ENCODE measurements at regions not wholly inside any gene's neighbourhood (a gene's known extent, or its start where the extent isn't known, plus 50 kb on each side); places are given as distances from the start of the nearest gene placed in this dataset.

- H3K36me3 Mint-ChIP-seq, result no peaks in the 10 kb centered on the region
- POLR2A ChIA-PET, result no interaction called here
- no peak overlapping the region for H3K27ac Mint-ChIP-seq
- H3K4me3 Mint-ChIP-seq, result no peak overlapping the region
- peaks cover 0 to 2% (median 0%) of the 10 kb centered on the region in 4 donors for H3K4me1 Mint-ChIP-seq
- ATAC-seq, result no peak
- DNase-seq, result no peak
- peaks cover 0 to 4% (median 0%) of the 10 kb centered on the region in 9 donors for H3K9me3 Mint-ChIP-seq
- peaks cover 0 to 9% (median 1%) of the 10 kb centered on the region in 5 donors for H3K27me3 Mint-ChIP-seq
Measured at GRCh38 chr13:106883976-106884375, 316.0 kb upstream of the ARGLU1 start.

GRCh38 chr13:106882246-106882645 is 314.3 kb upstream of the ARGLU1 start:
- Mint-ChIP-seq H3K27ac (no peak overlapping the region), H3K4me3 (no peak overlapping the region), H3K9me3 (peaks cover 0 to 5% (median 0%) of the 10 kb centered on the region in 9 donors), H3K36me3 (no peaks in the 10 kb centered on the region), H3K27me3 (peaks cover 0 to 9% (median 1%) of the 10 kb centered on the region in 5 donors), H3K4me1 (peaks cover 0 to 2% (median 0%) of the 10 kb centered on the region in 4 donors)
- POLR2A ChIA-PET, result no interaction called here
- no peak for ATAC-seq
- no peak for DNase-seq

- POLR2A ChIA-PET, result no interaction called here
- Mint-ChIP-seq H3K9me3 (peaks cover 0 to 5% (median 0%) of the 10 kb centered on the region in 9 donors), H3K27me3 (peaks cover 0 to 9% (median 3%) of the 10 kb centered on the region in 5 donors), H3K4me1 (no peaks in the 10 kb centered on the region), H3K27ac (no peak overlapping the region), H3K36me3 (no peaks in the 10 kb centered on the region), H3K4me3 (no peak overlapping the region)
- ATAC-seq (no peak), DNase-seq (no peak)
Measured at GRCh38 chr13:106879806-106880205, 311.9 kb upstream of the ARGLU1 start.

DNA sequence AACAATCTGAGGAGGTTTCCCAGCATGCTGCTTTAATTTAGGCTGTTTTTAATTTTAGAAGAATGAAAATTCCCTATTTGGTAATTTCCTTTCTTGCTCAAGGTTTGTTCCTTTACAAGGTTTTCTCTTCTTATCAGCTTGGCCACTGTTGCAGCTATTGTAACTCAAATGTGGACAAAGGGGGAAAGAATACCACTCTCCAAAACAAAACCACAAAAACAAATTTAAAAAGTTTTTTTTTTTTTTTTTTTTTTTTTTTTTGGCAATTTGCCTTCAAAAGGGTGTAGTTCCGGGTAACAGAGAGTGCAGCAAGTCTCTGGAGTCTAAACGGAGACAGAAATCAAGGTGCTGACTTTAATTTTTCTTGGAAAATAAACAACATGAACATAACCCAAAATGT is 306.4 kb upstream of the ARGLU1 start:
- peaks cover 0 to 12% (median 0%) of the 10 kb centered on the region in 9 donors for H3K9me3 Mint-ChIP-seq
- H3K27ac Mint-ChIP-seq, result no peak overlapping the region
- ATAC-seq, result no peak
- POLR2A ChIA-PET, result interaction anchor here (0.7 kb wide), 1 partner anchor 12 kb away, joined by 6 read pairs; no protein-coding TSS in a partner anchor
- H3K4me1 Mint-ChIP-seq, result no peaks in the 10 kb centered on the region
- DNase-seq, result no peak
- peaks cover 3 to 11% (median 9%) of the 10 kb centered on the region in 5 donors for H3K27me3 Mint-ChIP-seq
- H3K36me3 Mint-ChIP-seq, result no peaks in the 10 kb centered on the region
- no peak overlapping the region for H3K4me3 Mint-ChIP-seq

DNA sequence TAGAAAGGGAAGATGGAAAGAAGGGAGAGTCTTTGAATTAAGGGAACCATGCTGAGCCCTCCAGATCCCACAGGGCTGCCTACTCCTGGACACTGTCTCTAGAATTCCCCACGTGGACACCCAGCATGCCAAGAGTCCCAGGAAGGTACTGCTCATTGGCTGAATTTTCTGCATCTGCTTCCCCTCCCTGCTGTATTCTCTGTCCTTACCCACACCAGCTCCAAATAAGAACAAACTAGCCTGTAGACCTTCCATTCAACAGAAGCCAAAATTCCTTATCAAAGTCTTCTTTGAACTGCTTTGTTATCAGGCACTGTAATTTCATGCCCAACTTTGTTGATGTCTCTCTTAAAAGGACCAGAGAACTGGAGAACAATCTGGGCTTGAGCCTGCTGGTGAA is 305.9 kb upstream of the ARGLU1 start:
- peaks cover 3 to 11% (median 9%) of the 10 kb centered on the region in 5 donors for H3K27me3 Mint-ChIP-seq
- ATAC-seq (no peak), DNase-seq (no peak)
- no peaks in the 10 kb centered on the region for H3K4me1 Mint-ChIP-seq
- peaks cover 0 to 12% (median 0%) of the 10 kb centered on the region in 9 donors for H3K9me3 Mint-ChIP-seq
- H3K27ac Mint-ChIP-seq, result no peak overlapping the region
- no peaks in the 10 kb centered on the region for H3K36me3 Mint-ChIP-seq
- POLR2A ChIA-PET, result interaction anchor here (0.7 kb wide), 1 partner anchor 13 kb away, joined by 6 read pairs; no protein-coding TSS in a partner anchor
- H3K4me3 Mint-ChIP-seq, result no peak overlapping the region

- Mint-ChIP-seq H3K9me3 (peaks cover 0 to 4% (median 0%) of the 10 kb centered on the region in 9 donors), H3K27ac (no peak overlapping the region), H3K4me3 (no peak overlapping the region), H3K4me1 (peaks cover 0 to 8% (median 3%) of the 10 kb centered on the region in 4 donors), H3K36me3 (no peaks in the 10 kb centered on the region), H3K27me3 (peaks cover 3 to 17% (median 12%) of the 10 kb centered on the region in 5 donors)
- DNase-seq, result no peak
- ATAC-seq, result no peak
- POLR2A ChIA-PET, result no interaction called here
Measured at GRCh38 chr13:106867249-106867648, 299.3 kb upstream of the ARGLU1 start.

DNA sequence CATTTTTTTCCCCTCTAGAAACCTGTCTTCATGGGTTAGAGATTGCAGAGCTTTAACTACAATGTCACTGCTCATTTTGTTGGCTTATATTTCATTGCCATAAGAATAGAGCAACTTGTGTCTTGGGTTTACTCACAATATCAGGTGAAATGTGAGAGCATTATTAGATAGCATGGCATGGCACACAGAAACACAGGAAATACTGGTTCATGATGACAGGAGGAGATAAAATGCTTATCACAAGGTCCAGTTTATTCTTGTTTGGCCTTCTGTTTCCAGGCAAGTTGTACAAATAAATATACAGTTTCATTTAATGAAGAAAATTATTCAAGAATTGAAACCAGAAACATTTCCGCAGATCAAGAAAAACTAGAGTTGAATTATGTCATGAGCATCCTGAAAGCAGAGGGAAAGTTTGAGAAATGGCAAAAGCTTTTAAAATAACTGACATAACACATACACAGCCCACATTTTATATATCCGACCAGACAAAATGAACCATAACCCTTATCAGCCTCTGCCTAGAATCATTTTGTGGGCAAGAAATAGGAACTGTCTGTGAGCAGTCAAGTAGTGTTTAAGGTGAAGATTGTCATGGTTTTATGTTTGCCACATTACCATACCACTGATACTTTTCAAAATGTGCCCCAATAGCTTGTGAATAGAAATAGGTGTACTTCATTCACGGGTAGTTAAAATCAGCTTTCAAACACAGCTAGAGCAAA is 297.9 kb upstream of the ARGLU1 start:
- H3K36me3 Mint-ChIP-seq, result no peaks in the 10 kb centered on the region
- no peak overlapping the region for H3K27ac Mint-ChIP-seq
- peaks cover 0 to 8% (median 3%) of the 10 kb centered on the region in 4 donors for H3K4me1 Mint-ChIP-seq
- ATAC-seq (no peak), DNase-seq (no peak)
- POLR2A ChIA-PET, result no interaction called here
- peaks cover 7 to 30% (median 13%) of the 10 kb centered on the region in 5 donors for H3K27me3 Mint-ChIP-seq
- H3K4me3 Mint-ChIP-seq, result no peak overlapping the region
- peaks cover 0 to 4% (median 0%) of the 10 kb centered on the region in 9 donors for H3K9me3 Mint-ChIP-seq

- Mint-ChIP-seq H3K27ac (no peak overlapping the region), H3K27me3 (peaks cover 2 to 19% (median 4%) of the 10 kb centered on the region in 5 donors), H3K4me1 (no peaks in the 10 kb centered on the region), H3K36me3 (no peaks in the 10 kb centered on the region), H3K9me3 (peaks cover 0 to 2% (median 0%) of the 10 kb centered on the region in 9 donors), H3K4me3 (no peak overlapping the region)
- ATAC-seq, result no peak
- POLR2A ChIA-PET, result no interaction called here
- no peak for DNase-seq
Measured at GRCh38 chr13:106859533-106859904, 291.6 kb upstream of the ARGLU1 start.

GRCh38 chr13:106858903-106859532 is 291.1 kb upstream of the ARGLU1 start:
- Mint-ChIP-seq H3K27ac (no peak overlapping the region), H3K4me3 (no peak overlapping the region), H3K36me3 (no peaks in the 10 kb centered on the region), H3K27me3 (peaks cover 2 to 24% (median 4%) of the 10 kb centered on the region in 5 donors), H3K9me3 (peaks cover 0 to 2% (median 0%) of the 10 kb centered on the region in 9 donors), H3K4me1 (no peaks in the 10 kb centered on the region)
- ATAC-seq (no peak), DNase-seq (no peak)
- POLR2A ChIA-PET, result no interaction called here

- H3K36me3 Mint-ChIP-seq, result no peaks in the 10 kb centered on the region
Measured at GRCh38 chr13:106852436-106852835, 284.5 kb upstream of the ARGLU1 start.

DNA sequence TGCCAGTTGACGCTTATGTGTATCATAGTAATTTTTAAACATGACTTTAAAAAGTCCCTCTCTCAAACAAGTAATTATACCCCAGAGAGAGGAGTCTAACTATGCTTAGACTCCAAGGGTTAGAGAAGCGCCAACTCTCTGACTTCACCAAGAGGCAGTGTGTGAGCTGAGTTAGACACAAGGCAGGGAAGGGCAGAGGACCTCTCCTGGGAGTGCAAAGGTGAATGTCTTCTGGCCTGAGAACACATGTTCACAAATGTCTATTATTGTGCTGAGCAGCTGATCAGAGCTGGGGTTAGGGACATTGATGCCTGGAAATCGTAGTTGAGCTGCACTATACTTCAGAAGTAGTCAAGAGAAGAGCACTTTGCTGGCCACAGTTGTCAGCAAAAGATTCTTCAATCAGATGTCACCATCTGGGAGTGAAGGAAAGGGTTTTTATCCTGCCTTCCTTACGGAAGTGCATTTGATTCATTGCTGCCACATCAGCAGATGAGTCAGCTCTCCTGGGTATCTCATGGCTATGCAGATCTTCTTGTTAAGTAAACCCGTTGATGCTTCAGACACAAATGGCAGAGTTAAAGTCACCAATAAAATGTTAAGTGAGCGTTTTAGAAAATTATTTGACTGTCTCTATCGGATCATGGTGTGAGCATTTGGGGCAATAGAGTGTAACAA is 283.2 kb upstream of the ARGLU1 start:
- Mint-ChIP-seq H3K27ac (no peak overlapping the region), H3K9me3 (no peaks in the 10 kb centered on the region), H3K27me3 (peaks cover 0 to 11% (median 0%) of the 10 kb centered on the region in 5 donors), H3K4me1 (no peaks in the 10 kb centered on the region), H3K4me3 (no peak overlapping the region), H3K36me3 (no peaks in the 10 kb centered on the region)
- no peak for ATAC-seq
- DNase-seq, result no peak
- POLR2A ChIA-PET, result no interaction called here

More at GRCh38 chr13:106852436-106852835, 284.5 kb upstream of the ARGLU1 start:
- Mint-ChIP-seq H3K9me3 (peaks cover 0 to 2% (median 0%) of the 10 kb centered on the region in 9 donors), H3K4me1 (no peaks in the 10 kb centered on the region), H3K27me3 (peaks cover 0 to 11% (median 0%) of the 10 kb centered on the region in 5 donors), H3K4me3 (no peak overlapping the region), H3K27ac (no peak overlapping the region)
- no peak for DNase-seq
- POLR2A ChIA-PET, result no interaction called here
- ATAC-seq, result no peak

DNA sequence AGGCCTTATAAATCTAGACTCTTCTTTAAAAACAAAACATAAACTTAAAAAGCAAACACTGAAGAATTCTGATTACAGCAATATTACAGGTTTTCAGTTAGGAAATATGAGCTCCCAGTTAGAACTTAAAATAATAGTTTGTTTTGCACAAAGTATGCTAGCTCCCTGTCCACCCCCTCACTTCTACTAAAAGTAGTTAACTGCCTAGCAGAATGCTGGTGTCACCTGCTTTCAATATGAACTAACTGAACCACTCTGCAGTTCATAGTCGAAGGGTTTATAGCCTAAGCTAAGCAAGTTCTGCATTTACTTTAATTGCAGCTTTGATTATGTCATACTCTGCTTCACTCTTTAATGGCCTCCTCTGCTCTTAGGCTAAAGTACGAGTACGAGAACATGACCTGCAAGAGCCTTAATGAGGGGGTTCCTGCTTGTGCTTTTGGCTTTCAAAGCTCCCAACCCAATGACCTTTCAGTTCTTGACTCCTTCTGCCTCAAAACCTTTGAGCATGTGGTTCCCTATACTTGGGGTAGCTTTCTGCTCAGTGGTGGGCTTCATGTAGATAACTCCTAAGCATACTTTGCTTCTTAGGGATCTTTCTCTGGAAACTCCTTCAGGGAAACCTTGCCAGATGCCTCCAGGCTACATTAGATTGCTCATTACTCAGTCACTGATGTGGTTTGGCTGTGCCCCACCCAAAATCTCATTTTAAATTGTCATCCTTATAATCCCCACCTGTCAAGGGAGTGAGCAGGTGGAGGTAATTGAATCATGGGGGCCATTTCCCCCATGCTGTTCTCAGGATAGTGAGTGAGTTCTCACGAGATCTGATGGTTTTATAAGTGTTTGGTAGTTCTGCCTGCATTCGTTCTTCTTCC is 278.9 kb upstream of the ARGLU1 start:
- DNase-seq (no peak), ATAC-seq (no peak)
- POLR2A ChIA-PET, result no interaction called here
- Mint-ChIP-seq H3K36me3 (no peaks in the 10 kb centered on the region), H3K4me1 (no peaks in the 10 kb centered on the region), H3K4me3 (peak overlapping the region in 1 of 10 donors; percentile 11), H3K9me3 (no peaks in the 10 kb centered on the region), H3K27me3 (peaks cover 0 to 1% (median 0%) of the 10 kb centered on the region in 5 donors), H3K27ac (no peak overlapping the region)

All from naive thymus-derived CD8-positive, alpha-beta T cell (primary cell).